ENCODE measurements at regions not wholly inside any gene's neighbourhood (a gene's known extent, or its start where the extent isn't known, plus 50 kb on each side); places are given as distances from the start of the nearest gene placed in this dataset.

DNA sequence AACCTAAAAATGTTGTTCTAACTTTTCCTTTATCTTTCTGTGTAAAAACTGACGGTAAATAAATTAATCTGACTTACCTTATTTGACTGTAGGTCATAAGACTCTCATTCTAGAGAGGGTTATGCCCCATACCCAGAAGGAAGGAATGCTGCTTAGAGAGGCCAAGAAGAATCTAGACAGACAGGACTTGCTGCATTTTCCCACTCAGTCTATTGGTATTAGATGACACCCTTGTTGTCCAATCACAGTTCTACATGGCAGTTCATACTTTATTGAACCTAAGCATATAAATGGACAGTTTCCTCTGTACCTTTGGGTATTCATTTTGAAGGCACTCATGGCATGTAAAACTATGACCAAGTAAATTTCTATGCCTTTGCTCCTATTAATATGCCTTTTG is 359.6 kb upstream of the ID4 start (continued):
- TF ChIP-seq TCF7 (IDR thresholded peaks at IDR 0.05; ENCODE audit: borderline replicate concordance) (no peak), ATF7 (IDR thresholded peaks at IDR 0.05; ENCODE audit: low read depth) (no peak), IKZF1 (conservative IDR thresholded peaks at IDR 0.05) (no peak), TCF12 (IDR thresholded peaks at IDR 0.05; ENCODE audit: low read depth, low read length) (no peak), SUPT20H (IDR thresholded peaks at IDR 0.05; ENCODE audit: borderline replicate concordance, control insufficient read depth, low read depth, low read length) (no peak), ESRRA (IDR thresholded peaks at IDR 0.05; ENCODE audit: low read length) (no peak)
- TF ChIP-seq, protein P1, sequence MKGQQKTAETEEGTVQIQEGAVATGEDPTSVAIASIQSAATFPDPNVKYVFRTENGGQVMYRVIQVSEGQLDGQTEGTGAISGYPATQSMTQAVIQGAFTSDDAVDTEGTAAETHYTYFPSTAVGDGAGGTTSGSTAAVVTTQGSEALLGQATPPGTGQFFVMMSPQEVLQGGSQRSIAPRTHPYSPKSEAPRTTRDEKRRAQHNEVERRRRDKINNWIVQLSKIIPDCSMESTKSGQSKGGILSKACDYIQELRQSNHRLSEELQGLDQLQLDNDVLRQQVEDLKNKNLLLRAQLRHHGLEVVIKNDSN (IDR thresholded peaks at IDR 0.05; ENCODE audit: borderline replicate concordance, extremely low read length, insufficient read depth, low read depth, low read length): no peak
- TF ChIP-seq, protein P2, sequence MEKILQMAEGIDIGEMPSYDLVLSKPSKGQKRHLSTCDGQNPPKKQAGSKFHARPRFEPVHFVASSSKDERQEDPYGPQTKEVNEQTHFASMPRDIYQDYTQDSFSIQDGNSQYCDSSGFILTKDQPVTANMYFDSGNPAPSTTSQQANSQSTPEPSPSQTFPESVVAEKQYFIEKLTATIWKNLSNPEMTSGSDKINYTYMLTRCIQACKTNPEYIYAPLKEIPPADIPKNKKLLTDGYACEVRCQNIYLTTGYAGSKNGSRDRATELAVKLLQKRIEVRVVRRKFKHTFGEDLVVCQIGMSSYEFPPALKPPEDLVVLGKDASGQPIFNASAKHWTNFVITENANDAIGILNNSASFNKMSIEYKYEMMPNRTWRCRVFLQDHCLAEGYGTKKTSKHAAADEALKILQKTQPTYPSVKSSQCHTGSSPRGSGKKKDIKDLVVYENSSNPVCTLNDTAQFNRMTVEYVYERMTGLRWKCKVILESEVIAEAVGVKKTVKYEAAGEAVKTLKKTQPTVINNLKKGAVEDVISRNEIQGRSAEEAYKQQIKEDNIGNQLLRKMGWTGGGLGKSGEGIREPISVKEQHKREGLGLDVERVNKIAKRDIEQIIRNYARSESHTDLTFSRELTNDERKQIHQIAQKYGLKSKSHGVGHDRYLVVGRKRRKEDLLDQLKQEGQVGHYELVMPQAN (conservative IDR thresholded peaks at IDR 0.05): no peak

GRCh38 chr6:19478273-19478672 is 358.9 kb upstream of the ID4 start:
- no peaks in the 10 kb centered on the region for H4K20me1 ChIP-seq (ENCODE audit: control insufficient read depth, insufficient read depth)
- no peaks in the 10 kb centered on the region for H3K4me1 ChIP-seq (ENCODE audit: control insufficient read depth, insufficient read depth, low read length)
- WGBS (ENCODE audit: insufficient coverage, insufficient replicate concordance, low lambda C conversion rate, missing lambda C conversion rate): 0% methylated on average over 4 of the region's 4 CpGs
- DNase-seq (ENCODE audit: low read depth, low spot score) (no peak), FAIRE-seq (no peak), ATAC-seq (no peak)
- in situ Hi-C loops (cut with MboI): no loop called here
- ChIA-PET SMC1A (ENCODE audit: uncharacterized antibody, unreplicated experiment) (no interaction called here), CTCF (no interaction called here), POLR2A (no interaction called here), RAD21 (ENCODE audit: unreplicated experiment) (no interaction called here)
- no peaks in the 10 kb centered on the region for H3K9me3 ChIP-seq (replicated peaks; ENCODE audit: control insufficient read depth, insufficient read depth, low read length)
- H3K27me3 ChIP-seq (replicated peaks in 1 of 2; ENCODE audit: control insufficient read depth in 2 of 2, insufficient read depth in 2 of 2, low read length in 1 of 2): no peaks in the 10 kb centered on the region
- no peak overlapping the region for H2AFZ ChIP-seq (ENCODE audit: control insufficient read depth, low read depth, low read length)
- no peak overlapping the region for H3K4me2 ChIP-seq (ENCODE audit: control insufficient read depth, insufficient read depth)
- no TSS peak for BruUV-seq (replicated peaks)
- H3K4me3 ChIP-seq: no peak overlapping the region
- no peaks in the 10 kb centered on the region for H3K36me3 ChIP-seq (ENCODE audit: control insufficient read depth in 2 of 2, insufficient read depth in 2 of 2, low read length in 1 of 2)
- H3K27ac ChIP-seq (ENCODE audit: control insufficient read depth, insufficient read depth): no peak overlapping the region
- H3K9ac ChIP-seq (ENCODE audit: control insufficient read depth, insufficient read depth, low read length): no peak overlapping the region
- H3K79me2 ChIP-seq (ENCODE audit: control insufficient read depth, insufficient read depth, low read length): no peaks in the 10 kb centered on the region
- intact Hi-C loops (cut with micrococcal nuclease; ENCODE audit: unreplicated experiment): no loop called here
- no peak for TF ChIP-seq NR2C2 (IDR thresholded peaks at IDR 0.05; ENCODE audit: borderline replicate concordance, control insufficient read depth, insufficient read length, low read depth)
- no peak for TF ChIP-seq YBX1 (IDR thresholded peaks at IDR 0.05)
- no peak for TF ChIP-seq RUNX3 (IDR thresholded peaks at IDR 0.05; ENCODE audit: low read length)
- TF ChIP-seq YY1 (IDR thresholded peaks at IDR 0.05; ENCODE audit: low read depth, low read length): no peak
- TF ChIP-seq, protein P3, sequence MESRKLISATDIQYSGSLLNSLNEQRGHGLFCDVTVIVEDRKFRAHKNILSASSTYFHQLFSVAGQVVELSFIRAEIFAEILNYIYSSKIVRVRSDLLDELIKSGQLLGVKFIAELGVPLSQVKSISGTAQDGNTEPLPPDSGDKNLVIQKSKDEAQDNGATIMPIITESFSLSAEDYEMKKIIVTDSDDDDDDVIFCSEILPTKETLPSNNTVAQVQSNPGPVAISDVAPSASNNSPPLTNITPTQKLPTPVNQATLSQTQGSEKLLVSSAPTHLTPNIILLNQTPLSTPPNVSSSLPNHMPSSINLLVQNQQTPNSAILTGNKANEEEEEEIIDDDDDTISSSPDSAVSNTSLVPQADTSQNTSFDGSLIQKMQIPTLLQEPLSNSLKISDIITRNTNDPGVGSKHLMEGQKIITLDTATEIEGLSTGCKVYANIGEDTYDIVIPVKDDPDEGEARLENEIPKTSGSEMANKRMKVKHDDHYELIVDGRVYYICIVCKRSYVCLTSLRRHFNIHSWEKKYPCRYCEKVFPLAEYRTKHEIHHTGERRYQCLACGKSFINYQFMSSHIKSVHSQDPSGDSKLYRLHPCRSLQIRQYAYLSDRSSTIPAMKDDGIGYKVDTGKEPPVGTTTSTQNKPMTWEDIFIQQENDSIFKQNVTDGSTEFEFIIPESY (IDR thresholded peaks at IDR 0.05): no peak
- no peak for TF ChIP-seq NFYA (IDR thresholded peaks at IDR 0.05; ENCODE audit: borderline replicate concordance, low read depth, low read length)
- TF ChIP-seq HDAC6 (IDR thresholded peaks at IDR 0.05; ENCODE audit: unreplicated experiment): no peak
- TF ChIP-seq SPI1 (IDR thresholded peaks at IDR 0.05; ENCODE audit: borderline replicate concordance, insufficient read depth, low read depth, low read length): no peak
- TF ChIP-seq SIX5 (IDR thresholded peaks at IDR 0.05; ENCODE audit: low read depth, low read length, severe bottlenecking): no peak
- TF ChIP-seq, protein P4, sequence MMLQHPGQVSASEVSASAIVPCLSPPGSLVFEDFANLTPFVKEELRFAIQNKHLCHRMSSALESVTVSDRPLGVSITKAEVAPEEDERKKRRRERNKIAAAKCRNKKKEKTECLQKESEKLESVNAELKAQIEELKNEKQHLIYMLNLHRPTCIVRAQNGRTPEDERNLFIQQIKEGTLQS (IDR thresholded peaks at IDR 0.05; ENCODE audit: borderline replicate concordance, extremely low read depth, low read depth, low read length): no peak
- no peak for TF ChIP-seq SREBF1 (IDR thresholded peaks at IDR 0.05; ENCODE audit: low read length)

All from GM12878 (cell line).